ENCODE measurements at regions not wholly inside any gene's neighbourhood (a gene's known extent, or its start where the extent isn't known, plus 50 kb on each side); places are given as distances from the start of the nearest gene placed in this dataset.

DNA sequence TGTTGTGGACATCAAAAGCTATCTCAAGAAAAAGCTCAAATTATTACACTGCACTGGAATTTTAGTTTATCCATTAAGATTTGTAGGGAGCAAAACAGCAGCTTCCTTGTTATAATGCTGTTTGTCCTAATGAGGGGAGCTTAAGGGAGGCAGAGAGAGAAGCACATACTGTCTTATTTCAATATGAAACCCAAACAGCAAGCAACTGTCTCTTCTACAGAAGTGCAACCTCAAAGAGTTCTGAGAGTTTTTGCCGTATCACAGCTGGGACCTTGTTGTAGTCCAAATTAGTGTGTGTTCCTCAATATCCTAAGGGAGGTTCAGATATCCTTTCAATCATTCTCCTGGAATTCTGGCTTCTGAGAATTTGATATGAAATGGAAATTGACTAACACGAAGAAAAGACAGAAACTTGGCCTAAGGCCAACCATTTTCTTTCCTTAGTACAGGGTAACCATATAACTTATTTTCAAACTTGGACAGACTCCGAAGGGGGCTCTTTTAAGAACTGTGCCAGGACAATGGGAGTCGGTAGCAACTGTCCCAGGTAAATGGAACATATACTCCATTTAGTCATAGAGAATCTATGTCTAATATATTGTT lies 149.3 kb upstream of the CCN2 start:
- no peaks in the 10 kb centered on the region for H3K36me3 ChIP-seq
- TF ChIP-seq EP300 (IDR thresholded peaks at IDR 0.05): no peak
- TF ChIP-seq POLR2A (IDR thresholded peaks at IDR 0.05): no peak
- no peak for TF ChIP-seq CTCF (IDR thresholded peaks at IDR 0.05)
- whole genome bisulfite sequencing, 3 donors: 63 to 68% (median 67%) methylated on average over 4 of the region's 4 CpGs
- H3K4me1 ChIP-seq (ENCODE audit: insufficient read depth): no peaks in the 10 kb centered on the region
- H3K27me3 ChIP-seq: no peaks in the 10 kb centered on the region
- no peak overlapping the region for H3K4me3 ChIP-seq
- no peak for DNase-seq
- intact Hi-C loops (cut with DNase I): no loop called here
- no peak overlapping the region for H3K27ac ChIP-seq
- no peaks in the 10 kb centered on the region for H3K9me3 ChIP-seq

GRCh38 chr6:132096996-132097395 lies 145.8 kb upstream of the CCN2 start:
- intact Hi-C loops (cut with DNase I): no loop called here
- H3K36me3 ChIP-seq: no peaks in the 10 kb centered on the region
- H3K4me3 ChIP-seq: no peak overlapping the region
- no peaks in the 10 kb centered on the region for H3K4me1 ChIP-seq (ENCODE audit: insufficient read depth)
- H3K27me3 ChIP-seq: no peaks in the 10 kb centered on the region
- TF ChIP-seq CTCF (IDR thresholded peaks at IDR 0.05) (no peak), POLR2A (IDR thresholded peaks at IDR 0.05) (no peak), EP300 (IDR thresholded peaks at IDR 0.05) (no peak)
- 92 to 93% (median 93%) methylated on average over 5 of the region's 5 CpGs for WGBS, 3 donors
- H3K9me3 ChIP-seq: no peaks in the 10 kb centered on the region
- no peak overlapping the region for H3K27ac ChIP-seq
- DNase-seq: no peak

DNA sequence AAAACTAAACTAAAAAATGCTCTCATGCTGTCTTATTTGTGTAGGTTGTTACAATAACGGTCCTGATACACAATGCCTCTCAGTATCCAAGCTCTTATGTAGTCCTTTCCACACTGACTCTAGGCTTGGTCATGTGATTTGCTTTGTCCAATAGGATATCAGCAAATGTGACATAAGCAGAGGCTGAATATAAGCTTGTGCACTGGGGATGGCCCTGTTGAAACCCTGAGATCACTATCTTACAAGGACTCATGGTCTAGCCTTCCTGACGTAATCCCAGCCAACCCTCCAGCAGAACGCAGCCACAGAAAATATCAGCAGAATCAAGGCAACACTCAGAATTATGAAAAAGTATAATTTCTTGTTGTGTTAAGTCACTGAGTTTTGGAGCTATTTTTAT lies 145.1 kb upstream of the CCN2 start:
- no peaks in the 10 kb centered on the region for H3K4me1 ChIP-seq (ENCODE audit: insufficient read depth)
- intact Hi-C loops (cut with DNase I): no loop called here
- no peaks in the 10 kb centered on the region for H3K36me3 ChIP-seq
- no peak overlapping the region for H3K4me3 ChIP-seq
- TF ChIP-seq EP300 (IDR thresholded peaks at IDR 0.05): no peak
- TF ChIP-seq POLR2A (IDR thresholded peaks at IDR 0.05): no peak
- TF ChIP-seq CTCF (IDR thresholded peaks at IDR 0.05): no peak
- no peaks in the 10 kb centered on the region for H3K9me3 ChIP-seq
- 88 to 96% (median 94%) methylated on average over 3 of the region's 3 CpGs for WGBS, 3 donors
- no peak overlapping the region for H3K27ac ChIP-seq
- no peak for DNase-seq
- H3K27me3 ChIP-seq: no peaks in the 10 kb centered on the region

GRCh38 chr6:132089173-132089572 lies 138.0 kb upstream of the CCN2 start:
- intact Hi-C loops (cut with DNase I): no loop called here
- 48 to 65% (median 61%) methylated on average over 2 of the region's 2 CpGs for WGBS, 3 donors
- H3K4me1 ChIP-seq (ENCODE audit: insufficient read depth): no peaks in the 10 kb centered on the region
- no peak overlapping the region for H3K27ac ChIP-seq
- no peak for TF ChIP-seq EP300 (IDR thresholded peaks at IDR 0.05)
- TF ChIP-seq POLR2A (IDR thresholded peaks at IDR 0.05): no peak
- TF ChIP-seq CTCF (IDR thresholded peaks at IDR 0.05): no peak
- H3K27me3 ChIP-seq: no peaks in the 10 kb centered on the region
- H3K36me3 ChIP-seq: no peaks in the 10 kb centered on the region
- H3K4me3 ChIP-seq: no peak overlapping the region
- no peak for DNase-seq
- H3K9me3 ChIP-seq: no peaks in the 10 kb centered on the region
